Occipital lobe (tissue), 1 donor: ENCODE measurements at regions not wholly inside any gene's neighbourhood (a gene's known extent, or its start where the extent isn't known, plus 50 kb on each side); places are given as distances from the start of the nearest gene placed in this dataset.
"Not testable (repeated sequence)": the region's sequence is repeated elsewhere in the genome, so short reads cannot be mapped to it uniquely, and the experiment has no call there.

Experiments used
- DNase-seq: peaks from one replicate; lab custom pipeline; 2025; lab: John Stamatoyannopoulos, UW

DNA sequence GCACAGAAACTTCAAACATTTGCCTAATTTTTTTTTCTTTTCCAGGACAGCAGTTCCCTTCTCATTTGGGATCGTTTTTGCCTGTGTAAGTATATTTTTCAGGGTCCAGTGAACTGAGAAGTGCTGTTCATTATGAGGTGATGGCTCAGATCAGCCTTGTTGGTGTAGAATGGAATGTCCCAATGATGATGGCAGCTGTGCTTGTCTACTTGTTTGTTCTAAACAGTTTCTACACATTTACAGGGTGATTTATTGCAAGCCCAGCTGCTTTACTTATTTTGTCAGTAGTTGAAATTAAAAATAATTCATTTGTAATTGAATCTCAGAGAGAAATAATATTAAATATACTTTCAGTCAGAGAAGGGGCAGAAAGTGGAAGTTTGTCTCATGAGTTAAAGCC lies 337.6 kb upstream of the SEMA6A start:
- no peak for DNase-seq

DNA sequence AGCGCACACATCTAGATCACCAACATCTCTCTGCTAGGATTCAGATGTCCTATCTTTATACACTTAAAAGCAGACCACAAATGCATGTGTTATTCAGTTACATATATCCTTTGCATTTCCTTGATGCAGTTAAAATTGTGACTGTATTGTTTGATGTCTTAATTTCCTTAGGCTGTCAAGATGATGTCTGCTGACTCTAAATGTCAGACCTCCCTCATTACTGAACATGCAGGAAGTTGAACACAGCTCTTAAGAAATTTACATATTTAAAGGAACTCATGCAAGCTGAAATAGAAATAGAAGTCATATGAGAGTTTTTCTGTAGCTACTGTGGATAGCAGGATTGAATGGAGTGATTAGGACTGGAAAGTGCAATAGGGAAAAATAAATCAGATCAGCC lies 336.5 kb upstream of the SEMA6A start:
- DNase-seq: no peak

DNA sequence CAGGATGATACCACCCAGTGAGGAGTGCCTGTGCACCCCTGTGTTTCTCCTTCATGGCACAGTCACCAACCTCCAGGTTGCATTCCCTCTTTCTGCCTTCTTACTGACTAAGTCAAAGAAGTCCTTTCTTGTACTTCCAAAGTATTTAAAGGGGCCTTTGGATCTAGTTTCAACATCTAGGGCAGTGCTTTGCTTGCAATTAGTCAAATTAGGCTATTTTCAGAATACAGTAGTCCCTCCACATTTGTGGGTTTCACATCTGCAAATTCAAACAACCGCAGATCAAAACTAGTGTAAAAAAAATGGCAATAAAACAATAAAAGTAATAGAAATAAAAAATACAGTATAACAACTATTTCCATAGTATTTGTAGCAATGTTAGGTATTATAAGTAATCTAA lies 333.9 kb upstream of the SEMA6A start:
- no peak for DNase-seq

DNA sequence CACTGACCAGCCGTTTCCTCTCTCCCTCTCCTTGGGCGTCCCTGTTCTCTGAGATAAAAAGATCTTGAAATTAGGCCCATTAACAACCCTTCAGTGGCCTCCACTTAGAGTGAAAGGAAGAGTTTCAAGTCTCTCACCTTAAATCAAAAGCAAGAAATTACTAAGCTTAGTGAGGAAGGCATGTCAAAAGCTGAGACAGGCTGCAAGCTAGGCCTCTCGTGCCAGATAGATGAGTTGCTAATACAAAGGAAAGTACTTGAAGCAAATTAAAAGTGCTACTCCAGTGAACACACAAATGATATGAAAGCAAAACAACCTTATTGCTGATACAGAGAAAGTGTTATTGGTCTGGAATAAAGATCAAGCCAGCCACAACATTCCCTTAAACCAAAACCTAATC lies 331.3 kb upstream of the SEMA6A start:
- no peak for DNase-seq

DNA sequence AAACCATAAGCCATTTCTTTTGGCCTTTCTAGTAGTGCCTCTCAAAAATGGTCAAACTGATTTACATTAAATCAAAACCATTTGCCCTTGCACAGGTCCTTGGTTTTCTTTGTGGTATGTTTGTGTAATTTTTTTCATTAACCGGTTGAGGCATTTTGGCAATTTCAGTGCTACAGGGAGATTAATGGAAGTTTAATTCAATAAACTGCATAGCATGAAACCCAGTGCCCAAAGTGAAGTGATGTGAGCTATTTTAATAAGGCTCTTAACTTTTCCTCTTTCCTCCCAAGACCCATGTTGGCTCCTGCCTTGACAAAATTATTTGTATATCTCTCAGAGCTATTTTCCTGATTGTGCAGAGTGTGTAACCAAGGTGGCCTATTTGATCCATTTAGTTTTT lies 326.2 kb upstream of the SEMA6A start:
- no peak for DNase-seq

DNA sequence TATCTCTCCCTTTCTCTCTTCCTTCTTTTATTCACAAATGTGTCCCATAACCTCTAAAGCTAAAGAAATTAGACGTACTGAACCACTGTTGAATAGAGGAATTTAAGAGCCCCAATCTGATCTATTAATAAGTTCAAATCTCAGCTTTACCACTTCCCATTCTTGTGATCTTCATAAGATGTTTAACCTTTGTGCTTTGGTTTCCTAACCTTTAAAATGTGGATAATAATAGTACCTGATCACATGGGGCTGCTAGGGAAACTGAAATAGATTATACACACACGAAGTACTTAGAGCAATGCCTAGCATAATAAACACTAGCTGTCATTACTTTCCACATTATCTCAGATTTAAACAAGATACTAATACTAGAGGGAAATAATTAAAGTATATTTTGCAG lies 324.3 kb upstream of the SEMA6A start:
- DNase-seq: no peak

DNA sequence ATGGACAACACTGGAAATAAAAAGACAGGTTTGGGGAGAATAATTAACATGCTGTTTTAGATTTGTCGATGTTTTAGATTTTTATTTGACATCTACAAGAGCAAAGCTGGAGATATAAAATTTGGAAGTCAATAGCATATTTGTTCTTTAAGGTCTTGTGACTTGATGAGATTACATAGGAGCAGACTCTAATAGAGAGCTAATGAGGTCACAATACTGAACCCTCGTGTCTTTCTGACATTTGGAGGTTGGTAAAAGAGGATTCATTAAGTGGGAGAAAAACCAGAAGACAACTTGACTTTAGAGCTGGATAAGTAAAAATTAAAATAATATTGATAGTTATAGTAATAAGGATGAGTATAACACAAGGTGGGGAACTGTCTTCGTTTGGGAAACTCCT lies 322.7 kb upstream of the SEMA6A start:
- DNase-seq: no peak

DNA sequence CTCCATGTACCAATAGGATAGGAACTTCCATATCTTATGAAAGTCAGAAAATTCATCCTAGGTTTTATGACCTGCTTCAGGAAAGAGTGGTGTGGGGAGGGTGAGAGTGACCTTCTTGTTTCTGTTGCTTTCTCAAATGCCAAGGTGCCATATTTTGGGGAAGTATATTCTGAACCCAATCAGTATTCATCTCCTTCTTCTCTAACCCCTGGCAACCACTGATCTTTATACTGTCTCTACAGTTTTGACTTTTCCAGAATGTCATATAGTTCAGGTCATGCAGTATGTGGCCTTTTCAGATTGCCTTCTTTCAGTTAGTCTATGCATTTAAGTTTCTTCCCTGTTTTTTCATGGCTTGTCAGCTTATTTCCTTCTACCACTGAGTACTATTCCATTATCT lies 321.4 kb upstream of the SEMA6A start:
- no peak for DNase-seq

DNA sequence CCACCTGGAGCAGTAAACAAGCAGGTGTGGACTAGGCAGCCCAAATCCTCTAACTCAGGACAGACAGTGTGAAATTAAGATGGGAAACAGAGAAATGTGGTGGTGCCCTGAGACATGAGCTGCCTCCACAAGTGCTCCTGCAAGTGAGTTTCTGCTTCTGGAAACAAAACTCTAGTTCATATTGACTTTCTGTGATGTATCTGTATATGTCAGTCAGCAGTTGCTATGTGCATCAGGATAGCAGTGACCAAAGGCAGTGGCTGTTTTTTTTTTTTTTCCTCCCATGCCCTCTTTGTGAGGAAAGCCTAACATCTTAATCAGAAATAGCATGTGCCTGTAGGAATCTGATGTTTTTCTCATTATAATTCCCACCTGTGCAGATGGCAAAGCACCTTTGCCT lies 318.4 kb upstream of the SEMA6A start:
- no peak for DNase-seq

DNA sequence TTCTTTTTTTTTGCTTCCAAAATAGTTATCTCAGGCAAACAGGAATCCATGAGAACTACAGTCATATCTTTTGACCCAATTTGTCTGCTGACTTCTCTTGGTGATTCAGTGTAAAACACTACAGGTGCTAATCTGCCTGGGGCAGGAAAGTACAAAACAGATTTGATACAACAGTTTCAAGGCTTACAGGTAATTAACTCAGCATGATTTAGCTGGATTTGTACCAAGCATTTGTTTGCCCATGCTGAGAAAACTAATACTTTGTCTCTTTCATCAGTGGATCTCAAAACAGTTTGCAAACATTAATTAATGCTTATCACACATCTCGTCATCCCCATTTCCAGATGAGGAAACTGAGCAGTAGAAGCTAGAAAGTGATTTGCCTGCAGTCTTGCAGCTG lies 312.5 kb upstream of the SEMA6A start:
- DNase-seq: no peak

DNA sequence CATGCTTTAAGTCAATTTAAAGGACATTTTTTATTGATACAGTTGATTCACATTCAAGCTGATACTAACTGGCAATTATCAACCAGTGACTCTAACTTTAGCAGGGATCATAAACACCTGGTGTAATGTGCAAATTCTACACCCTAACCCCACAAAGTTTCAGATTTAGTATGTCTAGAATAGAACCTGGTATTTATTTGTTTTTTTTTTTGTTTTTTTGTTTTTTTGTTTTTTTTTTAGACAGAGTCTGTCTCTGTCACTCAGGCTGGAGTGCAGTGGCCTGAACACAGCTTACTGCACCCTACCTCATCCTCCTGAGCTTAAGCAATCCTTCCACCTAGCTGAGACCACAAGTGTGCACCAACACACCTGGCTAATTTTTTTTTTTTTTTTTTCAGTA lies 311.2 kb upstream of the SEMA6A start:
- no peak for DNase-seq

DNA sequence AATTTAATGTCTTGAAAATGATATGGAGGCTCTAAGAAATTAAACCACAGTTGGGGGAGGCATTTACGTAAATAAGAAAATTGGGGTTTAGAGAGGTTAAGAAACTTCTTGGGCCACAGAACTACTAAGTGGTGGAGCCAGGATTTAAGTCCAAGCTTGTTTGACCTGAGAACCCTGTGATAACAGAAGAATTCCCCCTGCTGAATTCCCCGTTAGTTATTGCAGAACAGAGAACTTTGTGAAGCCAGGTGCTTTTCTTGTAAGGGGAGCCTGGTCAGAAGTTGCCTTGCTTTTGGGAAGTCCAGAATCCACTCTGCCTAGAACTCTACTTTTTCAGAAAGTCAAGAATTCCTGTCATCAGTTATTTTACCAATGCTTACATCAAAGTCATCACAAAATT lies 309.3 kb upstream of the SEMA6A start:
- DNase-seq: no peak

DNA sequence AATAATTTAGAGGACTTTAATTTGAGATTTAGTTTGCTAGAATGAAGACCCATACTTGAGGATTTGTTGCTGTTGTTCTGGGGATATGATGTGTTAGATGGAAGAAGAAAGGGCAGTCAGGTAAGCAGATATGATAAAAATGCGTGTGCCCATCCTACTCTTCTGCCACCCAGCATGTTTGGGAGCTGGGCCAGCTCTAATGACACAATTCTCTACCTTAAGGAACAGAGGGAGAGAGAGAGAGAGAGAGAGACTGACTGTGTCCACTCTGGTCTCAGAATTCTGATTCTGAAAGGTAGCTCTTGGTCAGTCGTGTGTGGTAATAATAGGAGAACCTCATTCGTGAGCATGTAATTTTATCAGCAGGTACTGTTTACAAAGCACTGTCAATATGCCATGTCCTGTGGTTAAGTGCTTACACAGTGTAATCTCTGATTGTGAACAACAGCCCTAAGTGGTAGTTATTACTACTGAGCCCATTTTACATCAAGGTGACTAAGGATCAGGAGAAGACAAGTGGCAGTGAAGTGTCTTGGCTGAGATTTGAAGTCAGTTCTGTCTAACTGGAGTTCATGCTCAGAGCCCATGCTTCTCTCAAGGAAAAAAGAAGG lies 307.4 kb upstream of the SEMA6A start:
- no peak for DNase-seq

DNA sequence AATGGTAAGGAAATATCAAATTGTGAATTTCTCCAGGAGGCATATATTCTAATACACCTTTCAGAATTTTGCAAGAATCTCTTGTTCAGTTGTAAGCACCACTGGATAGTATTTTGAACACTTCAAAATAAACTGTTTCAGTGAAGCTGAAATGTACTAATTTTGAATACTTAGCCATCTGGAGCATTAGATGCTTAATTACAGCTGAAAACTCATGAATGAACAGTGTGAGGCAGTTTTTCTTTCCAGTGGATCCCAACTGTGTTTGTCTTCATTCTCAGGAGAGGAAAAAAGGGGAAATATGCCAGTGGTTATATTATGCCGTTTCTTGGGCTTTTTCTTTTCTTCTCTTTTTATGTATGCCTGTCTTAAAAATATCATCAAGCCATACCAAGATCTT lies 306.0 kb upstream of the SEMA6A start:
- no peak for DNase-seq

DNA sequence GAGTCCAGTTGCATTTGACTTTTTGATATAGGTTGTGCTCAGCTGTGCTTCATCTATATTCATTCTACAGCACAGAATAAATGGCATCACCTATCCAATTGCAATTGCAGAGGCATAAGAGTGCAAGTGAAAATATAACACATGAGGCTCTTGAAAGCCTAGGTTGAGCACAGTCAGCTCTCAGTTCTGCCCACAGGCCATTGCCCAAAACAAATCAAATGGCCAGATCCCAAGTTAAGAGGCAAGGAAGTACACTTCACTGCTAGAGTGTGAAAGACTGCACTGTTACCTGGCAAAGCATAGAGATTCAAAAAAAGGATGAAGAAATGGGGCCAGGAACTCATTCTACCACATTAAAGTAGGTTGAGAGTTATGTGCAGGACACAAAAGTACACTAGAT lies 305.5 kb upstream of the SEMA6A start:
- no peak for DNase-seq

DNA sequence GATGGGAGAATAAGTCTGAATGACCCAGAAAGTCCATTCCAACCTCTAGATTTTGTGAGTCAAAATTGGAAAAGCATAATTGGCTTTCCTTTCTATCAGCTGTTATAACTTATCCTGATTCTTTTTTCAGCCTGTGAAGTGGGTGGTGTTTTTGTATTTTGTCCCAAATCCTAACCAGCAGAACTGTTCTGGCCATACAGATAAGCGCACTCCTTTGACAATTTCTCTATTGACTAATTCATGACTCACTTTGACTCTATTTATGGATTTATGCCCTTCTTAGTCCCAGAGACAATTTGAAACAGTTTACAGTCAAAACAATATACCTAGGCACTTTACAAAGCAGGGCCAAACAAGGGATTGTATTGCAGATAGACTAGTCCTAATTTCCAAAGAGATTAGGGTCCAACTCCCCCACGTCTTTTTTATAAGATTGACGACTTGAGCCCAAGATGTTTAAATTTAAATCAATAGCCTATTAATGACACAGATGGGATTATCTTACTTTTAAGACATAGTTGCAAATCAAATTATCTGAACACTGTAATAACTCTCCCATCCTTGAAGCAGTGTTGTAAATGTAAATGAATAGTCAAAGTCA lies 301.7 kb upstream of the SEMA6A start:
- no peak for DNase-seq

DNA sequence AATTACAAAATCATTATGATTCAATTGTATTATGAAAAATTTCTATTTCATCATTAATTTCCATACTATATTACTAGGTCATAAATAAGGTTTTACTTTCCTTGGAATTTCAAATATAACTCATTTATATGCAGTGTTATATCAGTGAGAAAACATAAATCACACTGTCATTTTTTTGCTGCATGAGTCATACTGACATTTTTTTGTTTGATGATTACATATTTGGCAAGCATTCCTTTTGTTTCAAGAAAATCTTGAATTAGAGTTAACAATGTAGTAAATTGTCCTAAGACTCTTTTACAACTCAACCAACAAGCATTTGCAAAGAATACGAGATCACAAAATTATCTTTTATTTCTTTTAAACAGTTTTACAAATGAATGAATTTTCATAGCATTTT lies 298.4 kb upstream of the SEMA6A start:
- DNase-seq: no peak

DNA sequence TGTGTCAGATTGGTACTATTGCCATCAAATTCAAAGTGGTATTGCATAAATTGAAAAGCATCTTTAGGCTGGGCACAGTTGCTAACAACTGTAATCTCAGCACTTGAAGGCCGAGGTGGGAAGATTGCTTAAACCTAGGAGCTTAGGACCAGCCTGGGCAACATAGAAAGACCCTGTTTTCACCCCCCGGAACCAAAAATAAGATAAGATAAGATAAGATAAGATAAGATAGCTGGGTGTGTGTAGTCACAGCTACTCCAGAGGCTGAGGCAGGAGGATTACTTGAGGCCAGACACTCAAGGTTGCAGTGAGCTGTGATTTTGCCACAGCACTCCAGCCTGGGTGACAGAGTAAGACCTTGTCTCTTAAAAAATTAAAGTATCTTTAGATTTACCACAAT lies 297.9 kb upstream of the SEMA6A start:
- DNase-seq: no peak

DNA sequence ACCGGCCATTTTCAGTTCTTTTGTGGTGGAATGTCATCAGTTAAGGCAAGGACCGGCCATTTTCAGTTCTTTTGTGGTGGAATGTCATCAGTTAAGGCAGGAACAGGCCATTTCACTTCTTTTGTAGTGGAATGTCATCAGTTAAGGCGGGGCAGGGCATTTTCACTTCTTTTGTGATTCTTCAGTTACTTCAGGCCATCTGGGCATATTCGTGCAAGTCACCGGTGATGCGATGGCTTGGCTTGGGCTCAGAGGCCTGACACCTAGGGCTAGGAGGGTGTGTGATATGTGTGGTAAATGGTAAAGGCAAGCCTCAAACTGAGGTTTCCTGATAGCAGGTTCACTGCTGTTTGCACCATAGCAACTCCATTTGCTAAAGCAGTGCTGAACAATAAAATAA lies 293.2 kb upstream of the SEMA6A start:
- not testable (repeated sequence) for DNase-seq

DNA sequence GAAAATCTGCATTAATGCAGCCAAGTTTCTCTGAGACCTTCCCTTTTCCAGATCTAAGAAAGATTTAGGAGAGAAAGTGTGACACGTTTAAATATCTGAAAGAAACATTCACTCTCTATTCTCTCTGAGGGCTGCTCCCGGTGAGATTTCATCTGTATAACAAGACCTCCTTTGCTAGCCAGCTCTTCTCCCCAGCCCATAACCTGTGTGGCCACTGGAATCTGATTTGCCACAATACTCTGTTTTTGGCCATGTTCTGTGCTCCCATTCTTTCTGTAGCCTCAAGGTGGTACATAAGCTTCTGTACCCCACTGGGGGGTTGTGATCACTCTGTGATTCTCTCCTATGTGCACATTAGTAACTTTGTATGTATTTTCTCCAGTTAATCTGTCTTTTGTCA lies 291.0 kb upstream of the SEMA6A start:
- DNase-seq: no peak

DNA sequence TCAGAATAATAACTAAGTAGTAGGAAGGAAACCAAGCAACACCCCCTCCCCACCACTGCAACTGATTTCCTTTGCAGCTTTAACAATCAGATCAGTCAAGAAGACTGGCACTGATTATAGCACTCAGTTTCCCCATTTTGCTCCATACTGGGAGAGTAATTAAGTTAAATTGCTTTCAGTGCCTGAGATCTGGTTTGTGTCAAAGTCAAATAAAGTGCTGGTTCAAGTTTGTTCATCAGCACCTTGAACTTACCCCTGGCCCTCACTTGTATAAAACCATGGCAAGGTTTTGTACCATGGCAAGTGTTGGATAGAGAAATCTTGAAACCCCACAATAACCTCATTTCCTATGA lies 290.2 kb upstream of the SEMA6A start:
- DNase-seq: no peak

DNA sequence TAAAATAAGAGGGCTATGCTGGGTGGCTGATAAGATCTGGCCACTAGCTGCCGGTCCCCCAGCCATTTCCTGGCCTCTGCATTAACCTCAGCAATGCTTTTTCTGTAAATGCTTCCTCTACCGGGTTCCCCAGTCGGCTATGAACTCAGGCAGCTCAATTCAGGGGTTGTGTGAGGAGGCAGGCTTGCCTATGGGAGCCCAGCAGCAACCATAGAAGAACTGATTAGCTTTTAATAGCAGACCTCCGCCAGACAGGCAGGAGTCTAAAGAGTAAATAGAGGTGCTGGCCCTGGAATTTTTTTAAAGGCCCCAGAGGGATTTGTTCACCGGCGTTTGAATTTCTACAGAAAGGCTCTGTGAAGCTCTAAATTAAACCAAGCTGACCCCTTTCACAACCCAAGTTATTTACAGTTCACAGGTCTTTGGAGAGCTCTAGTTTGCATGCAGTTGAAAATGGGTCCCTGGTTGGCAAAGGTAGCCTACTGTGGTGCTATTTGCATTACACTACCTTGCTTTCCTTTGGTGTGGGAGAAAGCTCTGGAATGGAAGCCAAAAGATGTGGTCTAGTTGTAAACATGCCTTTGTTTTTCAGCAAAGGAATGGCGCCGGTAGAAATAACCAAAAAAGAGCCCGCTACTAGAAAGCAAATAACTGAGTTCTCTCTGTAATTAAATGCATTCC lies 289.7 kb upstream of the SEMA6A start:
- DNase-seq: no peak

DNA sequence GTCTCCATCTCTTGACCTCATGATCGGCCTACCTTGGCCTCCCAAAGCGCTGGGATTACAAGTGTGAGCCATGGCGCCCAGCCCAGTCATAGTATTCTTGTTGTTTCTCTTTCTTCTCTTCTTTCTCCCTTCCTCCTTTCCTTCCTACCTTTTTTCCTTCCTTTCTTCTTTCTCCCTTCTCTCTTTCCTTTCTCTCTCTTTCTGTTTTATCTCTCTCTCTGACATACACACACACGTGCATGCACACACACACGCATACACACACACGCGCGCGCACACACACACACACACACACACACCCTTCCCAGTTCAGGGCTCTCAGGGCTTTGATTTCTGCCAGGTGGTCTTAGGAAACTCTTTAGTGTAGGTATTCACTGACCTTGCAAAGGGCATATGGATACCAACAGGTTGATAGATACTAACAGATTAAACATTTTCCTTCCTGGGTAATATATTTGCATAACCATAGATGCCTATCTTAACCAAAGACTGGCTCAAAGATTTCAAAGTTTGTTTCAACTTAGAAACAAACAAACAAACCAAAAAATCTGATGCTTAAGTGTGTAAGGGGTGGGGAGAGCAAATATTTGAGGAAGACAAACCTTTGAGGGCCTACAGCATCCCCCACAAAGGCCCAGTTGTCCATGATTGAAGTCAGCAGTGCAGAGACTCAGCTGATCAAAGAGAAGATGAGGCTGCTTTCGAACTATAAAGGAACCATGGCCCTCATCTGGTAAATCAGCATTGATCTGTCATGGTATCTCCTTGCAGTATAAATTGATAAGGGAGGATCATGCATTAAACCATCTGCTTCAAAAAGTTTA lies 288.2 kb upstream of the SEMA6A start:
- no peak for DNase-seq
